HG03095 (cell line): ENCODE measurements at regions not wholly inside any gene's neighbourhood (a gene's known extent, or its start where the extent isn't known, plus 50 kb on each side); places are given as distances from the start of the nearest gene placed in this dataset.
"Not testable (repeated sequence)": the region's sequence is repeated elsewhere in the genome, so short reads cannot be mapped to it uniquely, and the experiment has no call there.

Experiments
- ATAC-seq: cut with Tn5 transposase; IDR thresholded peaks from one replicate; pipeline ENCODE4 v1.9.1; 2021; ENCODE audit warnings: moderate library complexity; ENCODE audit not compliant: unreplicated experiment

DNA sequence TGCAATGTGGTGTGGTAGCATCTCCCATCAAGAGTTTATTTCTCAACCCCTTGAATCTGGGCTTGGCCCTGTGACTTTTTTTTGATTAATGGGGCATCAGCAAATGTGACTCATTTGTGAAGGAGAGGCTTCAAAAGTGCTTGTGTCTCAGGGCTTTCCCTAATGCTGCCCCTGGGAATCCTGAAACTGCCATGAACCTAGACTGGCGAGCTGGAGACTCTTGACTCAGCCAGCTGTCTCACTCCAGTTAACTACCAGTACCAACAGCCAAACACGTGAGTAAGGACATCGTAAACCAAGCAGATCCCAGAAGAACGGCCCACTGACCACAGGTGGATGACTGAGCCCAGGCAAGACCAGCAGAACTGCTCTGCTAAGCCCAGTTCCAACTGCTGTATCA, 72.8 kb upstream of the ADTRP start:
- ATAC-seq = no peak

- no peak for ATAC-seq
Observed at GRCh38 chr6:11848852-11849731, 70.5 kb upstream of the ADTRP start.

GRCh38 chr6:11848346-11848651, 69.7 kb upstream of the ADTRP start:
- ATAC-seq = no peak

- ATAC-seq = no peak
Observed at GRCh38 chr6:11847515-11848345, 69.1 kb upstream of the ADTRP start.

- not testable (repeated sequence) for ATAC-seq
Observed at GRCh38 chr6:11847068-11847467, 68.5 kb upstream of the ADTRP start.

- no peak for ATAC-seq
Observed at GRCh38 chr6:11845664-11846577, 67.3 kb upstream of the ADTRP start.

GRCh38 chr6:11842795-11843194, 64.2 kb upstream of the ADTRP start:
- not testable (repeated sequence) for ATAC-seq

DNA sequence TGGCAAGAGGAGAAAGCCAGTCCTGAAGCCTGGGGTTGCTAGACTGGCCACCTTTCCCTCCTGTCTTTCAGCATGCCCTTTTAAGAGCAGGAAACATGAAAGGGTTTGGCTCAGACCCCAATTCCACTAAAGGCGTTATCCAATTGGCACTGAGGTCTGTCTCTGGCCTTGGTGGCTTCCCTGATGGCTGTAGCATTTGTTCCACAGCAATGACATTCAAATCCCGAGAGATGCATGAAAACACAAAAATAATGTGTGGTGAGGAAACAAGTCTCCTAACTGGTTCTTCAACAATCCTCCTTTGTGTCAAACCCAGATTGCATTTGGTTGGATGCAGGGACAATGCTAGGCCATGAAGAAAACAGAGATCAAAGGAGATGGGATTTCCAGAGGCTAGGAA, 56.5 kb upstream of the ADTRP start:
- ATAC-seq = no peak

GRCh38 chr6:11833626-11834592, 55.3 kb upstream of the ADTRP start:
- peak; percentile 76 for ATAC-seq

DNA sequence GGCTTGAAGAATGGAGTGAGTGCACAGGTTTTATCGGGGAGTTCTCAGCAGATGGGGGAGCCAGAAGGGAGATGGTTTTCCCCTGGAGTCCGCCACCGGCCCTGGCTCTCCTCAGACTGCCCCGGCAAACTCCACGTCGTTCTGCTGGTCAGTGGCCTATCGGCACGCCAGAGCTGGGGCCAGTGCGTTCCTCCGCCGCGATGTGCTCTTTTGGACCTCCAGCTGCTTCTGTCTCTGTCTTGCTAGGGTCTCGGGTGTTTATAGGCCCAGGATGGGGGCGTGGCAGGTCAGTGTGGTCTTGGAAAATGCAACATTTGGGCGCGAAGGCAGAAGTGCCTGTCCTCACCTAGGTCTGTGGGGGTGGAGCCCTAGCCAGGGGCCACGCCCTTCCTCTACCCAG, 53.0 kb upstream of the ADTRP start:
- ATAC-seq = no peak

DNA sequence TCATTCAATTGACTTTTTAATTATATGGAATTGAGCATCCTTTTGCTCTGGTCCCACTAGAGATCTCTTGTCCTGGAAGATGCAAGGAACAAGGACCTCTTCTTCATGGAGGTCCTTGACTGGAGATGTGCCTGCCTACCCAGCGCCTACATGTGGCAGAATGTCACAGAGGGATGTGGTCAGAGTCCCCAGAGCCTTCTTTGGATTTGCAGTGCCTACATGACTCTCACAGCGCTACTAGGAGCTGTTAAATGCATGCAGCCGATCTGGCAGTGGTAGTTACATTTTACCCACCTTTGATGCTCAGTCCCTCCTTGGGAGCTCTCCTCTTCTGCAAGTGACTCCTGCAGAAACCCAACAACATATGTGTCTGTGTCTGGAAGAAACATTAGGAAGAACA, 51.9 kb upstream of the ADTRP start:
- ATAC-seq = no peak

DNA sequence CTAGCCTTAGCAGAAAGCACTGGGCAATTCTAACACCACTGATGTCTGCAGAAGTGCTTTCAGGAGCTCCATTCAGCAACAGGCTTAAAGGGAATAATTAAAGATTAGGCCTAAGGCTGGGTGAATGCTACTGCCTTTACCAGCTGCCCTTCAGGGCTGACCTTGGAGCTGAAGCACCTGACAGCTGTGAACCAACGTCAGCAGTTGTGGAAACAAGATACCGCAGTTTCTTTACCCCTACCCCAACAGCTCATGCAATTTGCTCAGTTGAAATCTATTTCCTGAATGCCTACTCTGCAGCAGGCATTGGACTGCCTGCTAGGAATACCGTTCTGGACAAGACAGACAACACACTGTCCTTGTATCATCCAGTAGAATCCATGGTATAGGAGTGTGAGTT, 51.5 kb upstream of the ADTRP start:
- no peak for ATAC-seq

DNA sequence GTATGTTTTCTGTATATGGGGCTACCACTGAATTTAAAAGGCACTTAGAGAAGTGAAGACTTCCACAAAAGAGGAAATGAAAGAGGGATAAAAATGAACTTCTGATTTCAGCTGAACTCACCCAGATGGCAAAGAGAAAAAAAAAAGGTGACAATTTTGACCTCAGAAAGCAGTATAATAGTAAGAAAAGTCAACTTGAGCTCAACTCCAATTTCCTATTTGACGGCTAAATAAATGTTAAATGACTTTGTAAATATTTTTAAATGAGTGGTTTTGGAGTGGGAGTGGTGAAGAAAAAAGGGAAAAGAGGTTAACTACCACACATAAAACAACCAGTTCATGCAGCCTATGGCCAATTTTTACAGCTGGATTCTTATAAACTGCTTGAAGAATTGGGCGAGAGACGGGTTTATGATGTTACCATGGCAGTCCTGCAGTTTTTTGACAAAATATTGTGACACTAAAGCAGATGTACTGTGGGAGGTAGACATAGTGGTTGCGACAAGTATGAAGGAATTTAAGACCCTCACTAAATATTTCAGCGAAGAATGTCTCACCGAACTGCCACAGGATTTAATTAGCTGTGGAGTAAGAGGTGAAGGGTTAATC, 49.8 kb upstream of the ADTRP start:
- no peak for ATAC-seq
